Urinary bladder (tissue), 3 donors: ENCODE measurements at regions not wholly inside any gene's neighbourhood (a gene's known extent, or its start where the extent isn't known, plus 50 kb on each side); places are given as distances from the start of the nearest gene placed in this dataset.

Experiments
- DNase-seq: peaks from one replicate; pipeline ENCODE4 v3.0.0-alpha.2; 2015; ENCODE audit errors: extremely low spot score
- H3K27ac ChIP-seq: one replicate; pipeline ENCODE4 v1.5.1; 2013; ENCODE audit warnings: low read depth, mild to moderate bottlenecking, moderate library complexity
- H3K36me3 ChIP-seq: one replicate; pipeline ENCODE4 v1.6.1; 2013; ENCODE audit warnings: mild to moderate bottlenecking, moderate library complexity; ENCODE audit not compliant: insufficient read depth
- H3K4me1 ChIP-seq: one replicate; pipeline ENCODE4 v1.6.1; 2013; ENCODE audit warnings: mild to moderate bottlenecking, moderate library complexity; ENCODE audit not compliant: insufficient read depth
- H3K4me3 ChIP-seq: one replicate; pipeline ENCODE4 v1.5.1; 2013; ENCODE audit warnings: low read depth, low read length
- WGBS: extraction: QIAGEN DNeasy Blood & Tissue Kit; methylation state at CpG from one replicate; pipeline ENCODE4 v1.1.7; 2013; 5-methylcytosine and 5-hydroxymethylcytosine counted together
- donor health status: healthy with polysubstance abuse.
- donor health status: healthy.

DNA sequence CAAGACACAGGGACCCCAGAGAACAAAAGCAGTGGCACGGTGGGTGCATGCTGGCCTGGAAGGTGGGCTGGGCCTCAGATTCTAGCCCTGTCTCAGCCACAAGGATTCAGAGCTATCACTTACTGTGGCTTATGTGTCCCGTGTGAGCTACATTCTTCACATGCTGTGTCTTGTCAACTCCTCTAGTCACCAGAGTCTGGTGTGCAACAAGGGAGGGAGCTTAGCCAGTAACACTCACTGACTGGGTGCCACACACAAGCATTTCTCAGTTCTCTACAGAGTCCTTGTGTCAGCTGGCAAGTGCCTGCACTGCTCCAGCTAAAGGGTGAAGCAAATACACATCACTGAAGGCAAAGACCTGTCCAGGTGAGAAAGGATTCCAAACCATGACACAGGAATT lies 186.9 kb upstream of the CDYL start:
- Histone ChIP-seq H3K36me3 (no peaks in the 10 kb centered on the region), H3K4me3 (no peak overlapping the region), H3K27ac (no peak overlapping the region), H3K4me1 (no peaks in the 10 kb centered on the region)
- WGBS = 79% methylated on average over 2 of the region's 2 CpGs
- DNase-seq = no peak

DNA sequence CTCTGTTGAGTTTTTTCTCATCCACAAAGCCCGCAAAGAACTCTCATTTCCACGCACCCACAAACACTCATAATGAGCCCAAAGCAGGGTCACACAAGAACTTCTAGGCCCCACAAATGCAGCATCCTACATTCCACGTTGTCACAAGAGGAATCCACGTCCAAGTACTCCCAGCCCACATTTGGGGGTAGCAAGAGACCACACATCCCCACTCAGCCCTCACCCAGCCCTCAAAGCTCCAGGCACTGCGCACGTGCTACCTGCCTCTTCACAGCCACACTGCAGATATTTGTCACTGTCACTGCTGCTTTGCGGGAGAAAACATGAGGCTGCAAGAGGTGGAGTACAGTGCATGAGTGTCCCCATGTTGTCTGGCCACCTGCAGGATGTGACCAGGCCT lies 187.6 kb upstream of the CDYL start:
- 81% methylated on average over 7 of the region's 7 CpGs for WGBS
- Histone ChIP-seq H3K4me3 (no peak overlapping the region), H3K4me1 (no peaks in the 10 kb centered on the region), H3K36me3 (no peaks in the 10 kb centered on the region), H3K27ac (no peak overlapping the region)
- no peak for DNase-seq

DNA sequence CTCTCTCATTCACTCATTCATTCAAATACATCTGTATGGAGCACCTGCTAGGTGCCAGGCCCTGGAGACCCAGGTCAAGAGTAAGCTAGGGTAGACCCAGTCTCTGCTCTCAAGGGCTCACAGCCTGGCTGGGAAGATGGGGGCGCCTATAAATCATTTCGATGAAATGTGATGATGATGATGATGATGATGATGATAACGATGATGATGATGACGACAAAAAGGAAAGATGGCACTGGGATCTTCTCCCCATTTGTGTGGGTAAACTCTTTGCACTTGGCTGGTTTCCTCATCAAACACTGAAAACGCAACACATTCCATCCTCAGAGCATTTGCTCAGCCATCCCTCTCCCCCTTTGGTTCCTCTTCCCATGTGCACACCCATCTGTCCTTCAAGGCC lies 188.0 kb upstream of the CDYL start:
- Histone ChIP-seq H3K36me3 (no peaks in the 10 kb centered on the region), H3K4me3 (no peak overlapping the region), H3K27ac (no peak overlapping the region), H3K4me1 (no peaks in the 10 kb centered on the region)
- no peak for DNase-seq
- 95% methylated on average over 5 of the region's 5 CpGs for WGBS

GRCh38 chr6:4587171-4587570 lies 189.0 kb upstream of the CDYL start:
- WGBS = 54% methylated on average over 4 of the region's 4 CpGs
- no peaks in the 10 kb centered on the region for H3K4me1 ChIP-seq
- H3K27ac ChIP-seq = no peak overlapping the region
- DNase-seq = no peak
- no peak overlapping the region for H3K4me3 ChIP-seq
- no peaks in the 10 kb centered on the region for H3K36me3 ChIP-seq

GRCh38 chr6:4586469-4586859 lies 189.7 kb upstream of the CDYL start:
- H3K36me3 ChIP-seq = no peaks in the 10 kb centered on the region
- no peak for DNase-seq
- no peak overlapping the region for H3K27ac ChIP-seq
- H3K4me1 ChIP-seq = no peaks in the 10 kb centered on the region
- 91% methylated on average over 3 of the region's 3 CpGs for WGBS
- no peak overlapping the region for H3K4me3 ChIP-seq

DNA sequence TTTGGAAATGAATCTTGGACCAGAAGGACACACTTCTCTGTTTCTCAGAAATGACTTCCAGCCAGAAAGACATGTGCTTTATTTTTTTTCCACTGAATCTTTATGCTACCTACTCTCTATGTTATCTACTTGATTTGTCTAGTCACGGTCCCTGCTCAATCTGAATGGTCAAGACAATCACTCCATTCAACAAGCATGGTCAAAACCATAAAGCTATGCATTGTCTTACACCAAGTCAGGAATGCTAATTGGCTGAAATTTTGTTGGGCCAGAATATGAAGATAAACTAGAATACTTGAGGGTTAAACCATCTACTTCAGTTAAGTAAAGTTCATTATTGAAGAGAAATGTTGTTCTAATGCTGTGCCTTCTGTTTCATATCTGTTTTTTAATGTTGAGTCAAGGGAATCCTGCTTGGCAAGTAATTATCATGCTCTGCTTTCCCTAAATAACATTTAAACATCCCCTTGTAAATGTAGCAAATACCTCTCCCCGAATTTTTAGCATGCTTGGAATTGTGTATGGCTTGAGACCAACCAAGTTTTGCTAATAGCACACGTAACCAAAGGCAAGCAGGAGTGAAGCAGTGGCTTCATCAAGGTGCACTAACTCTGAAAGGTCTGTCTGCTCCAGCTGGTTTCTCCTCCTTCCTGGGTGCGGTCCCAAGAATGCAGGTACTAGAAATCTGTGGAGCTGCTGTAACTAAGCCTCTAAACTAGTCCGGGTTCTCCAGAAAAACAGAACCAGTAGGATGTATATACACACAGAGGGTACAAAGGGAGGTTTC lies 190.3 kb upstream of the CDYL start:
- H3K27ac ChIP-seq = no peak overlapping the region
- DNase-seq = no peak
- 60% methylated on average over 5 of the region's 5 CpGs for WGBS

GRCh38 chr6:4584801-4585200 lies 191.4 kb upstream of the CDYL start:
- Histone ChIP-seq H3K36me3 (no peaks in the 10 kb centered on the region), H3K27ac (no peak overlapping the region), H3K4me3 (no peak overlapping the region), H3K4me1 (no peaks in the 10 kb centered on the region)
- 96% methylated on average over 5 of the region's 5 CpGs for WGBS
- no peak for DNase-seq

More for the DNA sequence above, 190.3 kb upstream of the CDYL start:
- H3K4me1 ChIP-seq = no peaks in the 10 kb centered on the region
- H3K4me3 ChIP-seq = no peak overlapping the region
- no peaks in the 10 kb centered on the region for H3K36me3 ChIP-seq

- Histone ChIP-seq H3K4me3 (no peak overlapping the region), H3K36me3 (no peaks in the 10 kb centered on the region), H3K27ac (no peak overlapping the region), H3K4me1 (no peaks in the 10 kb centered on the region)
- 82% methylated on average over 8 of the region's 8 CpGs for WGBS
- DNase-seq = no peak
Observed at GRCh38 chr6:4582506-4583417, 193.4 kb upstream of the CDYL start.

DNA sequence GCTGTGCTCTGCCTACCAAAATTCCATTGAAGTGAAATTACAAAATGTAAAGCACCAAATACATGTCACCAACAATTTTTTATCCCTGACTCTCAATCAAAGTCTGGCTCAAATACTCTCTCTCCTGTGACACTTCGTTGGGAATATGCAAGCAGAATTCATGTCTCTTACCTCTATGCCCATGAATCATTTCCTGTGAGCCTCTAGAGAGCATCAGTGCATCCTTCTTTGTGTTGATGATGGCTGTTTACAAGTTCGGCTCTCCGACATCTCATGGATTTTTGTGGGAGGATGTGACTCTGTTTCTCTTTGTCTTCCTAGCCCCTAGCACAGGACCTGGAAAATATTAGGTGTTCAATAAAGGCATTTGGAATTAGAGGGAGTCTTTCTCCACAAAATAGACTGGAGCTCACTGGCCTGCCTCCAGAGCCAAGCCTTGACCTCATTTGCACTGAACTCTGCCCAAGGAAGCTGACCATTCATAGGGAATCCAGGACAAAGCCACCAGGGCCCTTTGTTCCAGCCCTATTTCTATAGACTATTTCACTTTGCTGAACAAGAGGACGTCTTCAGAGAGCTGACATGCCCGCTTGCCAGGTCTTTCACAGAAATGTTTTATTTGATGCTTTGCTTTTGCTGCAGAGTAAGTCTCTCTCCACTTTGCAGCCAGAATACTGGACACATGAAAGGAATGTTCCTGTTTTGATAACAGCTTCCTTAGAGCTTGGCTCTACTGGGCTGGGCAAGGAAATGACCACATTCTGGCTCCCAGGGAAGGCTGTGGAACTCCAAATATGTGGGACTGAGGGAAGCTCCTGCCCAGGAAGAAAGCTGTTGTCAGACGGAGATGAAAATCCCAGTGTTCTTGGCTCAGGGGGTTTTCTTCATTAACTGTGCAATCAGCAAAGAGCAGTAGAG lies 194.5 kb upstream of the CDYL start:
- Histone ChIP-seq H3K27ac (no peak overlapping the region), H3K4me1 (no peaks in the 10 kb centered on the region), H3K36me3 (no peaks in the 10 kb centered on the region), H3K4me3 (no peak overlapping the region)
- WGBS = 64% methylated on average over 6 of the region's 6 CpGs
- no peak for DNase-seq

GRCh38 chr6:4580361-4580760 lies 195.8 kb upstream of the CDYL start:
- WGBS = 89% methylated on average over 1 of the region's 1 CpG
- DNase-seq = no peak

DNA sequence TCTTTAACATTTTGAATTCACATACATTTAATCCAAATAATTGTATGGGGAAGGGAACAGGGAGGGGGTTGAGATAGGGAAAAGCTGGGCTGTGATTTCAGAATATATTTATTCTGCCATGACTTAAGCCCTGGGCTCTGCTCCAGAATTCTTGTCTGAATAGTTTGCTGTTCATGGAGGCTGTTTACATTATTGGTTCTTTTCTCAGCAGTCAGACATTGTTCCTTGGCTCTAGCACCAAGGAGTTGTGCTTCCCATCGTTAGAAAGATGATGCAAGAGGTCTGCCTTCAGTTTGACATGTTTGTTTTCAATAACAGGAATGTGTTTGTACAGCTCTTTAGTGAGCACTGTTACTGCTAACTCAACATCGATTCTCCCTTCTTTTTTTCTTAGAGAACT lies 198.8 kb upstream of the CDYL start:
- Histone ChIP-seq H3K27ac (peak overlapping the region; percentile 1), H3K4me3 (no peak overlapping the region), H3K4me1 (no peaks in the 10 kb centered on the region), H3K36me3 (no peaks in the 10 kb centered on the region)
- WGBS = 13% methylated on average over 2 of the region's 2 CpGs
- DNase-seq = no peak

More at GRCh38 chr6:4580361-4580760, 195.8 kb upstream of the CDYL start:
- no peak overlapping the region for H3K4me3 ChIP-seq
- no peaks in the 10 kb centered on the region for H3K4me1 ChIP-seq
- no peaks in the 10 kb centered on the region for H3K36me3 ChIP-seq
- H3K27ac ChIP-seq = no peak overlapping the region

DNA sequence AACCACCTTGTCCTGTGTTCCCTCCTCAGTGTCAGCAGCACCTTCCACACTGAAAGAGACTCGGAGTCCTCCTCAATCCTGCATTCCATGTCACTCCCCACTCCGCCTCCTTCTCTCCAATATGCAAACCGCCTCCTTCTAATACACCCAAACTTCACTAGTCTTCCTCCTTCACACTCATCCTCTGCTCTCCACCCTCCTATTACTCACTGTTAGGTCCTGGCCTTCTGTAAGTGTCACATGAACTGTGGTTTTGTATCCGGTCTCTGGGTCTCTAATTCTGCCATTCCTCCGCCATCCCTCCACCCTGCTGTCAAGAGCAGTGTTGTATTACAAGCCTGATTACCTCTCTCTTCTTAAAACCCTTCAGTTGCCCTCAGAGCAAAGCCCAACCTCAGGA lies 200.5 kb upstream of the CDYL start:
- WGBS = 95% methylated on average over 5 of the region's 5 CpGs
- no peaks in the 10 kb centered on the region for H3K36me3 ChIP-seq
- no peak overlapping the region for H3K4me3 ChIP-seq
- no peak overlapping the region for H3K27ac ChIP-seq
- no peak for DNase-seq
- no peaks in the 10 kb centered on the region for H3K4me1 ChIP-seq

DNA sequence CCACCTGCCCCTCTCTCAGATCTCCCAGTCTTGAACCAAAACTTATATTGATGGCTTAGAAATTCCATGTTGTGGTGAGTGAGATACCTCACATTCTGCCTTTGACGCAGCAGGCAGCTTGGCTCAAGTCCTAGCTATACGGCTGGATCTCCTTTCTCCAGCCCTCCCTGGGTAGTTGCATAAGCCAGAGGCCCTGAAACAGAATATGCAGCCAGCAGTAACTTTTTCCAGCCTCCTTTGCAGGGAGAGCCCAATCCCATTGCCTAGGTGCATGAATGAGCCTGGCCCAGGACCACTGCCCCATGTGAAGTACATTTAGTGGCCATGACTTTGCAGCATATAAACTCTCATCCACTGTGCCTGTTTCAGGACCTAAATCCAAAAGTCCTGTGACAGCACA lies 202.2 kb upstream of the CDYL start:
- Histone ChIP-seq H3K4me3 (no peak overlapping the region), H3K27ac (no peak overlapping the region), H3K4me1 (no peaks in the 10 kb centered on the region), H3K36me3 (no peaks in the 10 kb centered on the region)
- WGBS = 49% methylated on average over 2 of the region's 2 CpGs
- no peak for DNase-seq
